ENCODE measurements at regions not wholly inside any gene's neighbourhood (a gene's known extent, or its start where the extent isn't known, plus 50 kb on each side); places are given as distances from the start of the nearest gene placed in this dataset.
"Not testable (repeated sequence)": the region's sequence is repeated elsewhere in the genome, so short reads cannot be mapped to it uniquely, and the experiment has no call there.

DNA sequence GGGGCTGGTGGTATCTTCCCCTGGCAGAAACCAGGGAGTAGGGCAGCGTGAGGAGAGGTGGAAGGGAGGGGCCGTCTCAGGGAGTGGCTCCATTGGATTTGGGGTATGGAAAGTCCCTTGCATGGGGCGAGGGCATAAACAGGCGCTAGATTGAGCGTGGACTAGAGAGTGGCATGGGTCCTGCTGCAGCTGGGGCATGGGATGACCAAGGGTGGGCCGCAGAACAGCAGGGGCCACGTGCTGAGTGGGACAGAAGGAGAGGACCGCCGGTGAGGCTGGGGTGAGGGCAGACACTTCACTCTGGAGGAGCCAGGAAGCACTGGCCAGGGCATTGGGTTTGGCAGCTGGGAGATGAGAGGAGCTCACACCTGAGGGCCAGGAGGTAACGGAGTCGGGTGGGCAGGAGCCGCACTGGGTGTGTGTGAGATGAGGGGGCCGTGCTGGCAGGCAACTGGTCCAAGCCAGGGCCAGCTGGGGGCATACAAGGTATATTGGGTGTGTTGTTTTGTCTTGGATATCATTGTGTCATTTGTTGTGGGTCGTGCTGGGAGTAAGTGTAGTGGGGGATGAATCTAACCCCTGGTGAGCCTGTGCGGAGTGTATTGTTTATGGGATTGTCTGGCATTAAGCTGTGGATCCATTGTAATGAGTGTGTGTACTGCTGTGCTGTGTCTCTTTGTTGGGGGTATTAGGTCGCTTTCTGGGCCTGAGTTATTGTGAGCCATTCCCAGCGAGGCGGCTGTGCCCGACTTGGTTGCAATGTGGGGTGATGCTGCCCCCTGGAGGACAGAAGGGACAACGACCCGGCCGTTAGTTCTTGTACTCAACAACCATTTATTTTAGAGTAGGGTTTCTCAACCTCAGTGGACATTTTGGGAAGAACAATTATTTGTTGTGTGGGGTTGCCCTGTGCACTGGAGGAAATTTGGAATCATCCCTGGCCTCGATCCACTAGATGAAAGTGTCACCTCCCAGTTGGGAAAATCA is 115.3 kb downstream of the ZNF267 start:
- TF ChIP-seq, protein P1, sequence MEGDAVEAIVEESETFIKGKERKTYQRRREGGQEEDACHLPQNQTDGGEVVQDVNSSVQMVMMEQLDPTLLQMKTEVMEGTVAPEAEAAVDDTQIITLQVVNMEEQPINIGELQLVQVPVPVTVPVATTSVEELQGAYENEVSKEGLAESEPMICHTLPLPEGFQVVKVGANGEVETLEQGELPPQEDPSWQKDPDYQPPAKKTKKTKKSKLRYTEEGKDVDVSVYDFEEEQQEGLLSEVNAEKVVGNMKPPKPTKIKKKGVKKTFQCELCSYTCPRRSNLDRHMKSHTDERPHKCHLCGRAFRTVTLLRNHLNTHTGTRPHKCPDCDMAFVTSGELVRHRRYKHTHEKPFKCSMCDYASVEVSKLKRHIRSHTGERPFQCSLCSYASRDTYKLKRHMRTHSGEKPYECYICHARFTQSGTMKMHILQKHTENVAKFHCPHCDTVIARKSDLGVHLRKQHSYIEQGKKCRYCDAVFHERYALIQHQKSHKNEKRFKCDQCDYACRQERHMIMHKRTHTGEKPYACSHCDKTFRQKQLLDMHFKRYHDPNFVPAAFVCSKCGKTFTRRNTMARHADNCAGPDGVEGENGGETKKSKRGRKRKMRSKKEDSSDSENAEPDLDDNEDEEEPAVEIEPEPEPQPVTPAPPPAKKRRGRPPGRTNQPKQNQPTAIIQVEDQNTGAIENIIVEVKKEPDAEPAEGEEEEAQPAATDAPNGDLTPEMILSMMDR (IDR thresholded peaks at IDR 0.05) = not testable (repeated sequence)
- not testable (repeated sequence) for TF ChIP-seq SIN3A (IDR thresholded peaks at IDR 0.05; ENCODE audit: borderline replicate concordance, insufficient read depth, low read depth, low read length); TCF7L2 (IDR thresholded peaks at IDR 0.05; ENCODE audit: low read depth, low read length); REST (IDR thresholded peaks at IDR 0.05; ENCODE audit: insufficient read depth in 1 of 2, low read depth in 2 of 2, low read length in 1 of 2)
